Neural cell (in vitro differentiated cells): ENCODE measurements at regions not wholly inside any gene's neighbourhood (a gene's known extent, or its start where the extent isn't known, plus 50 kb on each side); places are given as distances from the start of the nearest gene placed in this dataset.

Experiments used
- H2AFZ ChIP-seq: fragments of 200-600, 300-800 bp; sonication (generic), shearing (Covaris generic); 2 replicates; pipeline ENCODE4 v1.6.0; 2014; ENCODE audit warnings: low read depth, mild to moderate bottlenecking, antibody characterized with exemption, low read length, moderate library complexity
- H3F3A ChIP-seq: fragments of 200-600 bp; shearing (Covaris generic); 2 replicates; pipeline ENCODE4 v1.6.1; 2016; ENCODE audit warnings: mild to moderate bottlenecking, moderate library complexity, mixed read lengths, antibody characterized with exemption, low read length; ENCODE audit not compliant: insufficient read depth, poor library complexity, severe bottlenecking
- H3K27ac ChIP-seq: fragments of 200-600, 300-800 bp; sonication (generic), shearing (Covaris generic); 2 replicates; pipeline ENCODE4 v1.5.1; 2014; ENCODE audit warnings: mild to moderate bottlenecking, low read length, moderate library complexity
- H3K27me3 ChIP-seq: fragments of 300-800, 200-600 bp; sonication (generic), shearing (Covaris generic); 2 replicates; pipeline ENCODE4 v1.6.0; 2014; ENCODE audit warnings: mild to moderate bottlenecking, low read depth, low read length, moderate library complexity; ENCODE audit not compliant: insufficient read depth
- H3K36me3 ChIP-seq: fragments of 300-800, 200-600 bp; sonication (generic), shearing (Covaris generic); 2 replicates; pipeline ENCODE4 v1.5.1; 2014; ENCODE audit warnings: mild to moderate bottlenecking, antibody characterized with exemption, low read length, moderate library complexity; ENCODE audit not compliant: insufficient read depth
- H3K4me2 ChIP-seq: fragments of 300-800, 200-600 bp; sonication (generic), shearing (Covaris generic); 2 replicates; pipeline ENCODE4 v1.6.0; 2014; ENCODE audit warnings: mild to moderate bottlenecking, low read length
- H3K4me3 ChIP-seq: fragments of 300-800, 200-600 bp; sonication (generic), shearing (Covaris generic); 2 replicates; pipeline ENCODE4 v1.5.1; 2014; ENCODE audit warnings: mild to moderate bottlenecking, low read length, moderate library complexity
- H3K79me2 ChIP-seq: fragments of 200-600 bp; shearing (Covaris generic); replicated peaks from 2 replicates; pipeline ENCODE4 v1.6.0; 2014; ENCODE audit warnings: mild to moderate bottlenecking, low read length, moderate library complexity; ENCODE audit not compliant: insufficient read depth
- H3K9ac ChIP-seq: fragments of 300-800, 200-600 bp; sonication (generic), shearing (Covaris generic); 2 replicates; pipeline ENCODE4 v1.6.1; 2016; ENCODE audit warnings: mild to moderate bottlenecking, low read length, mixed read lengths
- H3K9me2 ChIP-seq: fragments of 200-600 bp; shearing (Covaris generic); 2 replicates; pipeline ENCODE4 v1.6.1; 2016; ENCODE audit warnings: mild to moderate bottlenecking, low read length, mixed read lengths; ENCODE audit not compliant: insufficient read depth
- H3K9me3 ChIP-seq: fragments of 200-600, 300-800 bp; sonication (generic), shearing (Covaris generic); 2 replicates; pipeline ENCODE4 v1.6.1; 2016; ENCODE audit warnings: mild to moderate bottlenecking, mixed run types, low read length, moderate library complexity, mixed read lengths
- H4K20me1 ChIP-seq: fragments of 200-600 bp; shearing (Covaris generic); 2 replicates; pipeline ENCODE4 v1.6.1; 2016; ENCODE audit warnings: mild to moderate bottlenecking, mixed run types; ENCODE audit not compliant: insufficient read depth
- EP300 ChIP-seq: fragments of 450-650 bp; conservative IDR thresholded peaks from 2 replicates; pipeline ENCODE4 v1.6.1; 2014; ENCODE audit warnings: antibody characterized with exemption, mild to moderate bottlenecking, moderate library complexity; ENCODE audit not compliant: poor library complexity, severe bottlenecking
- EZH2 ChIP-seq: fragments of 200-600, 300-800 bp; shearing (Covaris generic), sonication (generic); IDR thresholded peaks from 2 replicates; pipeline ENCODE4 v1.6.1; 2014; ENCODE audit warnings: antibody characterized with exemption, low read length, borderline replicate concordance, mild to moderate bottlenecking; ENCODE audit not compliant: insufficient read depth, poor library complexity, severe bottlenecking
- MXI1 ChIP-seq: fragments of 450-650 bp; conservative IDR thresholded peaks from 2 replicates; pipeline ENCODE4 v1.6.1; 2014; ENCODE audit warnings: antibody characterized with exemption, mild to moderate bottlenecking; ENCODE audit not compliant: poor library complexity, severe bottlenecking
- POLR2AphosphoS5 ChIP-seq: IDR thresholded peaks from 2 replicates; pipeline ENCODE4 v1.6.1; 2012
- RAD21 ChIP-seq: fragments of 450-650 bp; conservative IDR thresholded peaks from 2 replicates; pipeline ENCODE4 v1.6.1; 2014; ENCODE audit warnings: antibody characterized with exemption, mild to moderate bottlenecking, moderate library complexity
- SMC3 ChIP-seq: fragments of 450-650 bp; conservative IDR thresholded peaks from 2 replicates; pipeline ENCODE4 v1.6.1; 2014; ENCODE audit warnings: antibody characterized with exemption, mild to moderate bottlenecking, moderate library complexity; ENCODE audit not compliant: poor library complexity
- TAF1 ChIP-seq: IDR thresholded peaks from 2 replicates; pipeline ENCODE4 v1.6.1; 2012; ENCODE audit warnings: low read depth
- TF ChIP-seq, protein P1 (sequence below): IDR thresholded peaks from 2 replicates; pipeline ENCODE4 v1.6.1; 2012; ENCODE audit warnings: borderline replicate concordance
- TF ChIP-seq, protein P2 (sequence below): fragments of 450-650 bp; IDR thresholded peaks from 2 replicates; pipeline ENCODE4 v1.5.1; 2014; ENCODE audit warnings: antibody characterized with exemption, mild to moderate bottlenecking, moderate library complexity; ENCODE audit not compliant: poor library complexity, severe bottlenecking

DNA sequence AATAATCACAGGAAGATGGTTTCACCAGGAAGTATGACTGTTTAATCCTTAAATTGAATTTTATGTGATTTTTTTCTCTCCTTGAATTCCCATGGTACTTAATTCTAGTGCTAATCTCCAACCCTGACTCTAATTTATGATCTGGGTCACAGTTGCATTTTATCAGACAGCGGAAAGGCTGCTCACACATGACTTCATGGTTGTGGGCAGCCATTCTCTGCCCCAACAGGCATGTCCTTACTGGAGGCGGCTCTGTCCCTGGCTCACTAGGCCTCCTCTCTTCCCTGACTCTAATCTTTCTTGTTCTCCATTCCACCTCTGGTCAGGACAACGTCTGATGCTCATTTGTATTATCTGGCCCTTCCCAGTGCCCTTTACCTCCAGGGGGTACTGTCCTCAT lies 184.4 kb downstream of the CHST1 start:
- no peaks in the 10 kb centered on the region for H3K27me3 ChIP-seq
- no peak overlapping the region for H2AFZ ChIP-seq
- no peak overlapping the region for H3K4me3 ChIP-seq
- no peaks in the 10 kb centered on the region for H3K36me3 ChIP-seq
- TF ChIP-seq POLR2AphosphoS5, result no peak
- no peak for TF ChIP-seq EP300
- no peak for TF ChIP-seq TAF1
- TF ChIP-seq MXI1, result no peak
- no peak for TF ChIP-seq SMC3
- H3F3A ChIP-seq, result no peaks in the 10 kb centered on the region
- H4K20me1 ChIP-seq, result no peaks in the 10 kb centered on the region
- H3K79me2 ChIP-seq, result no peaks in the 10 kb centered on the region
- H3K9me2 ChIP-seq, result no peaks in the 10 kb centered on the region
- no peak overlapping the region for H3K27ac ChIP-seq
- no peaks in the 10 kb centered on the region for H3K9me3 ChIP-seq
- no peak overlapping the region for H3K4me2 ChIP-seq
- no peak overlapping the region for H3K9ac ChIP-seq

DNA sequence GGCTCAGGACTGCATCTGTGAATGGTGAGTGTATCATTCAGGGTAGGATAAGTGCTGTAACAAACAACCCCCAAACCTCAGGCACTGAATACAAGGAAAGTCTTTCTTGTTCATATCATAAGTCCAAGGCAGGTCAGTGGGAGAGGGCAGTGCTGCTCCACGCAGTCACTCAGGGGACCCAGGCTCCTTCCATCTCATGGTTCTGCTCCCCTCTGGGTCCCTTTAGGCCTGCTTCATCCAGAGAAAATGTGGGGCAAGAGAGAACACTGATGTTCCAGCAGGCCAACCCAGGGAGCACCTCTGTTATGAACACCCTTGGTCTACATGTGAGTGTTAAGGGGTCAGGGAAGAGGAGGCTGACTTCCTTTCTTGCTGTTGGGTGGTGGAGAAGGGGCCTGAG lies 187.8 kb downstream of the CHST1 start:
- no peaks in the 10 kb centered on the region for H3K27me3 ChIP-seq
- no peaks in the 10 kb centered on the region for H3F3A ChIP-seq
- H3K36me3 ChIP-seq, result no peaks in the 10 kb centered on the region
- TF ChIP-seq RAD21 (no peak), POLR2AphosphoS5 (no peak), MXI1 (no peak), SMC3 (no peak)
- TF ChIP-seq, protein P1, sequence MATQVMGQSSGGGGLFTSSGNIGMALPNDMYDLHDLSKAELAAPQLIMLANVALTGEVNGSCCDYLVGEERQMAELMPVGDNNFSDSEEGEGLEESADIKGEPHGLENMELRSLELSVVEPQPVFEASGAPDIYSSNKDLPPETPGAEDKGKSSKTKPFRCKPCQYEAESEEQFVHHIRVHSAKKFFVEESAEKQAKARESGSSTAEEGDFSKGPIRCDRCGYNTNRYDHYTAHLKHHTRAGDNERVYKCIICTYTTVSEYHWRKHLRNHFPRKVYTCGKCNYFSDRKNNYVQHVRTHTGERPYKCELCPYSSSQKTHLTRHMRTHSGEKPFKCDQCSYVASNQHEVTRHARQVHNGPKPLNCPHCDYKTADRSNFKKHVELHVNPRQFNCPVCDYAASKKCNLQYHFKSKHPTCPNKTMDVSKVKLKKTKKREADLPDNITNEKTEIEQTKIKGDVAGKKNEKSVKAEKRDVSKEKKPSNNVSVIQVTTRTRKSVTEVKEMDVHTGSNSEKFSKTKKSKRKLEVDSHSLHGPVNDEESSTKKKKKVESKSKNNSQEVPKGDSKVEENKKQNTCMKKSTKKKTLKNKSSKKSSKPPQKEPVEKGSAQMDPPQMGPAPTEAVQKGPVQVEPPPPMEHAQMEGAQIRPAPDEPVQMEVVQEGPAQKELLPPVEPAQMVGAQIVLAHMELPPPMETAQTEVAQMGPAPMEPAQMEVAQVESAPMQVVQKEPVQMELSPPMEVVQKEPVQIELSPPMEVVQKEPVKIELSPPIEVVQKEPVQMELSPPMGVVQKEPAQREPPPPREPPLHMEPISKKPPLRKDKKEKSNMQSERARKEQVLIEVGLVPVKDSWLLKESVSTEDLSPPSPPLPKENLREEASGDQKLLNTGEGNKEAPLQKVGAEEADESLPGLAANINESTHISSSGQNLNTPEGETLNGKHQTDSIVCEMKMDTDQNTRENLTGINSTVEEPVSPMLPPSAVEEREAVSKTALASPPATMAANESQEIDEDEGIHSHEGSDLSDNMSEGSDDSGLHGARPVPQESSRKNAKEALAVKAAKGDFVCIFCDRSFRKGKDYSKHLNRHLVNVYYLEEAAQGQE, result no peak
- H3K9ac ChIP-seq, result no peak overlapping the region
- H3K4me2 ChIP-seq, result no peak overlapping the region
- no peak overlapping the region for H3K4me3 ChIP-seq
- H3K27ac ChIP-seq, result no peak overlapping the region
- H3K9me2 ChIP-seq, result no peaks in the 10 kb centered on the region
- no peaks in the 10 kb centered on the region for H3K79me2 ChIP-seq
- no peak overlapping the region for H2AFZ ChIP-seq
- no peaks in the 10 kb centered on the region for H3K9me3 ChIP-seq
- H4K20me1 ChIP-seq, result no peaks in the 10 kb centered on the region

DNA sequence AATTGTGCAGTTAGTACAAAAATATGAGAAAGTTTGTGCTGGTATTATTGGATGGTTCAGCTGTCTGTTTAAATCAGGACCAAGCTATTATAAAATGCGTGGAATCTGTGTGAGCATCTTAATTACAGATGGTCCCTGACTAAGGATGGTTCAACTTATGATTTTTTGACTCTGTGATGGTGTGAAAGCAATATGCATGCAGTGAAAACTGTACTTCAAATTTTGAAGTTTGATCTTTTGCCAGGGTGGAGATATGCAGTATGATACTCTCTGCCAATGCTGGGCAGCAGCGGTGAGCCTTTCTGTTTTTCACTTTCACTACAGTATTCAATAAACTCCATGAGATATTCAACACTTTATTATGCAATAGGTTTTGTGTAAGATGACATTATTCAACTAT lies 189.3 kb downstream of the CHST1 start:
- Histone ChIP-seq H4K20me1 (no peaks in the 10 kb centered on the region), H3K9ac (no peak overlapping the region), H3K79me2 (no peaks in the 10 kb centered on the region), H2AFZ (no peak overlapping the region), H3K36me3 (no peaks in the 10 kb centered on the region), H3K4me2 (no peak overlapping the region), H3K27ac (no peak overlapping the region), H3K4me3 (no peak overlapping the region), H3K9me2 (no peaks in the 10 kb centered on the region), H3K27me3 (no peaks in the 10 kb centered on the region), H3F3A (no peaks in the 10 kb centered on the region), H3K9me3 (no peaks in the 10 kb centered on the region)
- TF ChIP-seq, protein P1, result no peak
- TF ChIP-seq POLR2AphosphoS5 (no peak), EZH2 (no peak), RAD21 (no peak), EP300 (no peak), SMC3 (no peak), MXI1 (no peak), TAF1 (no peak)
- TF ChIP-seq, protein P2, sequence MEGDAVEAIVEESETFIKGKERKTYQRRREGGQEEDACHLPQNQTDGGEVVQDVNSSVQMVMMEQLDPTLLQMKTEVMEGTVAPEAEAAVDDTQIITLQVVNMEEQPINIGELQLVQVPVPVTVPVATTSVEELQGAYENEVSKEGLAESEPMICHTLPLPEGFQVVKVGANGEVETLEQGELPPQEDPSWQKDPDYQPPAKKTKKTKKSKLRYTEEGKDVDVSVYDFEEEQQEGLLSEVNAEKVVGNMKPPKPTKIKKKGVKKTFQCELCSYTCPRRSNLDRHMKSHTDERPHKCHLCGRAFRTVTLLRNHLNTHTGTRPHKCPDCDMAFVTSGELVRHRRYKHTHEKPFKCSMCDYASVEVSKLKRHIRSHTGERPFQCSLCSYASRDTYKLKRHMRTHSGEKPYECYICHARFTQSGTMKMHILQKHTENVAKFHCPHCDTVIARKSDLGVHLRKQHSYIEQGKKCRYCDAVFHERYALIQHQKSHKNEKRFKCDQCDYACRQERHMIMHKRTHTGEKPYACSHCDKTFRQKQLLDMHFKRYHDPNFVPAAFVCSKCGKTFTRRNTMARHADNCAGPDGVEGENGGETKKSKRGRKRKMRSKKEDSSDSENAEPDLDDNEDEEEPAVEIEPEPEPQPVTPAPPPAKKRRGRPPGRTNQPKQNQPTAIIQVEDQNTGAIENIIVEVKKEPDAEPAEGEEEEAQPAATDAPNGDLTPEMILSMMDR, result no peak
